GM21717 (cell line): ENCODE measurements at regions not wholly inside any gene's neighbourhood (a gene's known extent, or its start where the extent isn't known, plus 50 kb on each side); places are given as distances from the start of the nearest gene placed in this dataset.

ENCODE experiments used
- ATAC-seq: cut with Tn5 transposase; IDR thresholded peaks from one replicate; pipeline ENCODE4 v1.9.1; 2021; ENCODE audit warnings: mild to moderate bottlenecking, moderate library complexity; ENCODE audit not compliant: unreplicated experiment

DNA sequence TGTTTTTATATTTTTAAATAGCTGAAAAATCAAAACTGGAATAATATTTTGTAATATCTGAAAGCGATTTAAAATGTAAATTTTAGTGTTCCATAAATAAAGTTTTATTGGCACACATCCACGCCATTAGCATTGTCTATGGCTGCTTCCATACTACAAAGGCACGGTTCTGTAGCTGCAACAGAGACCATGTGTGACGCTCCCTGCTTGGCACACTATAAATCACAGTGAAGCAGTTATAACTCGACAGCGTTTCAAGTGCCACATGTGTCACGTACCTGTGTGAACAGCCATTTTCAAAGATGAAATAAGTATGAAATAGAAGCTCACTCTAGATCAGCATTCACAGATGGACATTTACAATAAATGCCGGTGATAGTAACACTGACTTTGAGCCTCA is 810.1 kb upstream of the WWC1 start:
- ATAC-seq, result no peak

DNA sequence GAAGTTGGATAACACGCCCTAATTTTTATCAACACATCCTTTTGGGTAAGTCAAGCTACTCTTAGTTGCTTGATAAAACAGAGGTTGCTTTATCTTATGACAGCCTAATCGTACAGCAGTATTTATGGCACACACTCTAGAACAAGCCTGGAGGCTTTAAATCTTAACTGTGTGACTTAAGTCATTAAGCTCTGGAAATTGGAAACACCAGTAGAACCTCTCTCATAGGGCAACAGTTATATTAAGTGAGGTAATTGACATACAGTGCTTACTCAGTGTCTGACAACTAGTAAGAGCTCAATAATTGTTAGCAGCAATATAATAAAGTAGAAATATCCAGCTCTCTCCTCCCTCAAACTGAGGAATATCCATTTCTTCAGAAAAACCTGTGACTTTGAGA is 808.9 kb upstream of the WWC1 start:
- no peak for ATAC-seq

DNA sequence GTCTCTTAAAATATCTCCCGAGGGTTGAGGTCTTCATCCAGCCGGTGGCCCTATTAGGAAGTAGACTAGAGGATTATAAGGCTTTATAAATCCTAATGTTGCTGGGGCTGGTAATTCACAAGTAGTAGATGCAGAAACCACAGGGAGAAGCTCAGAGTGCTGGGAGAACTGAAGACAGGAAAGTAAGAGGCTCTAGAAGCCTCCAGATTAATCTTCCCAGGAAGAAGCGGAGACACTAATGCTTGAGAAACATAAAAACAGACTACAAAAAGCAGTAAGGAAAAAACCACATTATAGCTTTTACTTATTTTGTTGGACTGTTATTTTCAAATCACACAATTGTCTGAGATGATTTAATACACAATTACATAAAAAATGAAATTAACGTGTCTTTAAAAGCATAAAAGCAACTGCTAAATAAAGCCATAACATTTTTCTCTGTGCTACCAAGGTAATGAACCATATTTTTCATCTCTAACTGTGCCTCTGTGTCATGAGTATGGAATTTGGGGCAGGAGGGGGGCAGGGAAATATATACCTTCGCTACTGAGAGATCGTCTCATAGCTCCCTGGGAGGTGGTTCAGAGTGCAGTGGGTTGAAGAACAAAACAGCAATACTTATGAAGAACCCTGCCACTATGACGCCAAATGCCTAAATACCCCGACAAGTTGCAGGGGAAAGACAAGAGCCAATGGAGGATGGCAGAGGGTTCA is 806.2 kb upstream of the WWC1 start:
- ATAC-seq, result no peak

DNA sequence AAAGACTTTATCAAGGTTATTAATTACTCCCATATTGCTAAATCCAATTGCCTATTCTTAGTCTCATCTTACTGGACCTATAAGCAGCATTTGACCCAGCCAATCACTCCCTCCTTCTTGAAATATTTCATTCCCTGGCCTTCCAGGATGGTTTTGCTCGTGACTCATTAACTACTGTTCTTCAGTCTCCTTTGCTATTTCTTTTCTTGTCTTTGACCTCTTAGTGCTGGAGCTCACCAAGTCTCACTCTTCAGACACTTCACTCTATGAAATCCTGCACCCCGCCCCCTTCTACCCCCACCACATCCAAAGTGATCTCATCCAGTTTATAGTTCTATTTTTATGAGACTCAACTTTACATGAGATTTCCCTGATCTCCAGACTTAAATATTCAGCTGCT is 803.1 kb upstream of the WWC1 start:
- ATAC-seq, result no peak

DNA sequence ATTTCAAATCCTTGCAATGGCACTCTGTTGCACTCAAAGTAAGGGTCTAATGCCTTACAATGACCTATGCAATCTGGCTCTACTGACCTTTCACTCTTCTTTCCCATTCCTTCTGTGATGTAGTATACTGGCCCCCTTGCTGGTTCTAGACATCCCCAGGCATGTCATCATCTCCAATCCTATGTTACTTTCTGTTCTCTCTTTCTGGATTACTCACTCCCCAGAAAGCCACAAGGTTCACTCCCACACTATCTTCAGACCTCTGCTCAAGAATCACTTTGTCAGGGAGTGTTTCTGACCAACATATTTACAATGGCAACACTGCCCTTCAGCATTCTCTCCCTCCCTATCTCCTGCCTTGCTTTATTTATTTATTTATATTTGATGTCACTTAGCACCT is 802.2 kb upstream of the WWC1 start:
- ATAC-seq, result peak; percentile 97

DNA sequence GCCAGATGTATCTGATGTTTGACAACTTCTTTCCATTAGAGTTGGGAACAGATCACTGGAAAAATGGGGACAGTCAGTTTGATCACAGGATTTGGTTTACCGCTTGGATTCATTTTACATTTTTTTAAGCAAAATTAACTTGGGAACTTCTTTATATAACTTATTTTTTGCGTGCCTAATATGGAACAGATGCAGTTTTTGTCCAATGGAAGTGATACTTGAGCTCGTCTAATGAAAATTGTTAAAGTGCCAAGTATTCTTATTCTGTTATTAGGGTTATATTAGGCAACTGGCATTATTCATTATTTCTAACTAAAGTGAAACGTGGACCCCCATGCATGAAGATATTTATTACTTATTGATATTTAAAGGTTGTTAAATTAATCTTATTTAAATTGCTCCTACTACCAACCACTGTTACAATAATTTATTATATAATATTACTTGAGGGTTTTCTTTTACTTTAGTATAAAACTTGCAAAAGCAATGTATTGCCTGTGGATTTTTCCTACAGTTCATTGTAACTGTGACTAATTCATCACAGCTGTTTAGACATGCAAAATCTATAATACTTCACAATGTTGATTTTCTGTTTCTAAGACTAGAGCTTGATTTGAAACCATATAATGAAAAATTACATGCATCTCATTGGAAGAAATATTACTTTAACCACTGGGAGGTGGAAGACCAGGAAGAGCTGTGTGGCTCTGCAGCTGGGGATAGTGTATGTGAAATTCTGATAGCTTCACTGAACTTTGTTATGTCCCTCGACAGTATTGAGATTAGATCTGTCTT is 787.3 kb upstream of the WWC1 start:
- ATAC-seq, result no peak

DNA sequence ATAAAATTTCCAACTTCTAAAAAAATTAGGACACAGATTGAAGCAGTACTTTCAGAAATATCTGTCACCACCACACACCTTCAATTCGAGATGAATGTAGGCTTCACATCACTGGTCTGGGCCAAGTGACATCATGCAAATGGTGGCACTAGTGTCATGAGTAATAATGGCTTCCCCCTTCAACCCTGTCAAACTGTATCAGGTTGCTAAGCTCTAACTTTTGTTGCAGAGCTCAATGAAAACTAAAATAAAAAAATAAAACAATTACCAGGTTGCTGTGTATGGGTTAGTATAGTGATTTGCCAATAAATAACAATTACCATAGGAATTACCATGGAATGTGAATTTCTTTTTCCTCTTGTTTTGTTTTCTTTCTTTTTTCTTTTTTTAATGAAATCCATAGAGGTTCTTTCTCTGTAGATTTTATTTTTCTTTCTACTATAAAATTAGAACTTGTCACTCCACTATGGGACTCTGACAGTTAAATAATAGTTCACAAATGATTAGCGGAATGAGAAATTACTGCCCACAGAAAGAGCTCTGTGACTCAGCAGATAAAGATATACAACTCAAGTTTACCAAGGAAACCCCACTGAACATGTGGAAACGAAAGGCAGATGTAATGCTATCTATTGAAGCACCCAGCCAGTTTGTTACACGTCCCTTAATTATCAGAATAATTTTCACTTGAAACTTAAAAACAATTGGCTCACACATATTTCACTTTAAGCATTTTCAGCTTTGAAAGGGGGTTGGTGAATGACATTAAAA is 783.8 kb upstream of the WWC1 start:
- no peak for ATAC-seq

DNA sequence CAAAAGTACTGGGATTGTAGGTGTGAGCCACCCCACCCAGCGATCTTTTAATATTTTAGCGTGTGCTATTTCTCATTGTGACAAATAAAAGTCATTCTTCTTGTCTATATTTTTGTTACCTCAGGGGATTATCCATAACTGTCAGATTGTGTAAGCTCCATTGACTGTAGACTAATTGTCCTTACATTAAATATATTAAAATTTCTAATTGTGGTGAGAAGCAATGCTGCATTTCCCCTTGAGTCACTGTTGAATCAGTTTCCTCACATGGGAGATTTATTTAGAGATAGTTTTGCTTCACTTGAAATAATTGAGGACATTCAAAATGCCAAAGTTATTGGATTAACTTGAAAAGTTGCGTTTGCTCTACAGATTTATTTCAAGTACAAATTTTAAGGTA is 782.4 kb upstream of the WWC1 start:
- no peak for ATAC-seq

DNA sequence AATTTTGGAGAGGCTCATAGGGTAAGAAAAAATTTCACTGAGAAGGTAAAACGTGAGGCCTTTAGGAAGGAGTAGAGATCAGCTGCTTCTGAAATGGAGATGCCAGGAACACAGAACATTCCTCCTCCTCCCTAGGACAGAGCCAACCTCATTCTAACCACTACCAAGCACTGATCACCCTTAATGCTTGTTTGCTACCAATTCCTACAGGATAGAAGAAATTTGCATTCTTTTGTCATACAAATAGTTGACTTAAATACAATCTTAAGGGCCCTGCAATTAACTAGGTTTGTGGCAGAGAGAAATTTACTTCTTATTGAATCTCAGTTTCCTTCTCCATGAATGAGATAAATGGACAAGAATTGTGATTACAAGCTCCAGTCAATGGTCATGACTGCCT is 780.2 kb upstream of the WWC1 start:
- ATAC-seq, result no peak

DNA sequence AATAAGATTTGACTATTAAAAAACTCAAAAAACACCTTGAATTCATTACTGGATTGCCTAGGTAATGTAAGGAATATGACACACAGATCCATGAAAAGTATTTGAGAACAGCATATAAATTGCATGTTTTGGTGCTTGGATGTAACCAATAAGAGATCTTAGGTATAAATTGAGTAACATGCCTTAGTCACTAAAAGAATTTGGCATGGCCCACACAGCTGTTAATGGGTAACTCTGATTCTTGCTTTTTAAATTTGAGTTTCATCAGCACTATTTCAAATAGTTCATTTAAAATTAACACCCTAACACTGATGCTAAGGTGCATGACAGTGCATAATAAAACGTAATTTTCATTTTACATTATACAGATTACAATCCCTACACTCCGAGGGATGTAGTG is 779.3 kb upstream of the WWC1 start:
- no peak for ATAC-seq

DNA sequence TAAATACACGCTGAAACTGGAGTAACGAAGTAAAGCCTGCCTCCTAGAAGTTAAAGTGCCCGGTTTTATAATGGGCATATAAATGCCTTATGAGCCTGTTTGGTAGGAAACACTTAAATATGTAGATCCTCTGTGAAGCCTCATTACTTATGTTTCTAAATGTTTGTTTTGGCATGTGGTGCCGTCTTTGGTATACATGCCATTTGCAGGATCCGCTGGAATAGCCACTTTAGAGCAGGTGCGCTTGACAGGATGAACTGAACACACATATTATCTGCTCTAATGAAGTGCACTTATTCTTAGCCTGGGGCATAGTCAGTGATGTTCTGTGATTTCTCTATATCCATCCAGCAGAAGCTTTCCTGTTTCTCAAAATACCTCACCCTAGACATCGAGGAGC is 778.1 kb upstream of the WWC1 start:
- no peak for ATAC-seq

DNA sequence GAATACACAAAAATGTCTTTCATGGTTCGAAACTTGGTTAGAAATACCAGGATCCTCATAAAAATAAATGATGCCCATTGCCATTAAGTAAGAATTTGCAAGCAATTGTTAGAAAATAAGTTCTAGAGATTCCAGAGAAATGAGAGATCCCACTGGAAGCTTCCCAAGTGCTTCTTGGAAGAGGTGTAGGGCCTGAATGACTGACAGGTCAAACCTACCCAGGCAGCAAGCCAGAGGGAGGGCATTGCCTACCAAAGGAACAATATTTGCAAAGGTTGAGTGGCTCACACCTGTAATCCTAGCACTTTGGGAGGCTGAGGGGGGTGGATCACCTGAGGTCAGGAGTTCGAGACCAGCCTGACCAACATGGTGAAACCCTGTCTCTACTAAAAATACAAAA is 777.0 kb upstream of the WWC1 start:
- ATAC-seq, result no peak

DNA sequence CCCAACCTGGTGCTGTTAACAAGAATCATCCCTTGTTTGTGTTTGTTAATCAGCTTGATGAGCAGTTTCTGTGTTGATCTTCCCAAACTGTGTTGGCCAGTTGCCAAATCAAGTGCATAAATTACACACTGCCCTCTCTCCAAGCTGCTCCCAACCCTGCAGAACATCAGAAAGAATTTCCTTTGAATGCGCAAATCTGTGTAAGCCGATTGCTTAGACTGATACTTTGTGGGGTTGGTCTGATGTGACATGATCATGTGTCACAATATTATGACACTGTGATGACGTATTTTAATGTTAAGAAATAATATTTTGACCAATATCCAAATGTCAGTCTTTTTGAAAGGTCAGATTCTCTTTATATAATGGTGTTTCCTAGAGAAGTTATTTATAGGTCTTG is 766.4 kb upstream of the WWC1 start:
- ATAC-seq, result no peak

DNA sequence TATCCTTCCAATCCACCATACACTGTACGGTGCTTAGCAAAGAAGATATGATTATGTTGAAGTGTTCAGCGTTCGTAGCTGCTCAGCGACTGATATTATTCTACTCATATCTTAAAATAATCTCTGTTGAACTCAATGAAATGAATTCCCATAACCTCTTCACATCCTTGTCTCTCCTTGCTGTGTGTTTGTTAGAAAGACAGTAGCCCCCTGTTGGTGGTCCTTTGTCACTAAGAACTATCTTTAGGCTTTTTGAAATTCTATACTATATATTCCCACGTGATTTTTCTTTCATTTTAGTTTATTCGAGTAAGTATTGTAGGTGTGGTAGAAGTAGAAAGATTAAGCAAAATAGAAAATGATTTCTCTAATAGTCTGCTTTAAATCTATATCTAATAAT is 762.8 kb upstream of the WWC1 start:
- ATAC-seq, result no peak

DNA sequence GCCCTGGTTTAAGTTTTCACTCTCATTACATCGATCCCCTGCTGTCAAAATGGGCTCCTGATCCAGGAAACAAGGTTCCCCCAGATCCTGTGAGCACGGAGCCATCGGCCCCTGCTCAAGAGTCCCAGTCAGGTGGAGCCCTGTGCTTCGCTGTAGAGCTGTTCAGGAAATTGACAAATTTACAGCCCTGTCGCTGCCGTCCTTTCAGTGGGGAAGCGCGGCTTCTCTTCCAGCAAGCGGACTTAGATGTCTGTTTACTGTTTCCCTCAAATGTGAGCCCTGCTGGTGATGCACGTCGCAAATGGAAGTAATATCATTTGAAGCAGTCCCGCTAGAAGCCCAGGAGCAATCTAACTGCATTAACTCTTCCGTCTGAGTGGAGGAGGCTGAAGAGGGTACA is 760.9 kb upstream of the WWC1 start:
- no peak for ATAC-seq

DNA sequence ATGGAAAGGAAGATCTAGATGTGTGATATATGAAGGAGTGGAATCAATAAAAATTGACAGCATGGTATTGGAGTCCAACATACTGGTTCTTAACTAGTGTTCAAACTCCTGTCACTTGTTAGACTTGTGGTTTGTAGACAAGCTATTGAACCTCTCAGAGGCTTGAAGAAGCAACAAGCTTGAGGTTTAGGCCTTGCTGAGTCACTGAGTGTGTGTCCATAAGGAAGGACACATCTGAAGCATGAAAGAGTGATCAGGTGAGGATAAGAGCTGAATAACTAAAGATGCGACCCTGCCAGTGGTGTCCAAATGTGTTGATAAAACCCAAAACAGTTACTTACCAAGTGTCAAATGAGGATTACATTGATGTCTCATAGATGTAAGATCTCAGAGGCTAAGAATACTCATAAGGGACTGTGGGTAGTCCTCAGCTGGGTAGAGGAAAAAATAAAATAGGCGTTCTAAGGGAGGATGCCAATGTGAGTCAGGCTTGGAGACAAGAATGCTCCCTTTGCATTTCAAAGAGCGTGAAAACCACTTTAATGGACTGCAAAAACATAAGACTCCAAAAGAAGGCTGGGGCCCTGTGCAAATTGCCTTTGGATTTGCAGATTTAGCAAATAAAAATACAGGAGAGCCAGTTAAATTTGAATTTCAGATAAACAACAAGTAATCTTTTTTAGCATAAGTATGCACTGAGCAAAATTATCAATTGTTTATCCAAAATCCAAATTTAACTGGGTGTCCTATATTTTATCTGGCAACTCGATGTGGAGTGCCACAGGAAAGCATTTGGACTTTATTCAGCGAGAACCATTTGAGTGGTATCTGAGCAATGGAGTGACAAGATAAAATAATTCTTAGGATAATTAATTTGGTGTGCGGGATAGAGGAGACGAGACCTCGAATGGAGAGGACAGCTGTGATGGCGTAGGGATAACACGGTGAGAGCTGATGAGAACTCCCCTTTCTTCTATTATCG is 757.3 kb upstream of the WWC1 start:
- no peak for ATAC-seq

DNA sequence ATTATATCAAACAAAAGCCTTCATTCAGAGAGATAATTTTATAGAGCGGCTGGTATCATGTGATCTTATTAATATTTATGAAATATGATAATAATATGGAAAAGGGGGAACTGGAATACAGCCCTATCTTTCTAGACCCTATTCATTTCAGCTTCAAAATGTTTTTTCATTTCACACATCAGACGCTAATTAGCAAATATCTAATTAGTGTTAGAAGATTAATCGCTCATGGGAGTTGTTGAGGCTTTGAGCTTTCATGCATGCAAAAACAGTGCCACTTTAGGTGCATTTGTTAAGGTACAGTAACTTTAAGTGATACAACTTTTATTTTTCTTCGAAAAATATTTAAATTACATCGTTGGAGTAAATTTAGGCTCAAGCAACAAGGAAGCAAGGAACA is 751.7 kb upstream of the WWC1 start:
- ATAC-seq, result no peak

DNA sequence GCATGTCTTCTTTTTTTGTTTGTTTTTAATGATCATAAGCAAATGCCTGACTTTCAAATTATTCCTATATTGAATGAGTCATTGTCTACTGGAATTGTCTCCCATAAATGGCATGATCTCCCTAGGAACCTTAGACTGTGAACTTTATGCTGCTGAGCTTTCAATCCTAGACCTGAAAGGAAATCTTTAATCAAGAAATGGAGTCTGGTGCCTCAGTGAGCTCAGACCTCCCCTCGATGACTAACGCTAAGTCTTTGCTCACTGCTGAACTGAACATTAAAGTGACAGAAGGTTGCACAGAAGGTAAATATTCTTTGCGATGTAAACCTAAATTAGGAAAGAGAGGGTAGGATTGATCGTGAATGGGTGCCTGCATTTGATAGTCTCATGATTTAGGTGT is 745.2 kb upstream of the WWC1 start:
- ATAC-seq, result no peak

DNA sequence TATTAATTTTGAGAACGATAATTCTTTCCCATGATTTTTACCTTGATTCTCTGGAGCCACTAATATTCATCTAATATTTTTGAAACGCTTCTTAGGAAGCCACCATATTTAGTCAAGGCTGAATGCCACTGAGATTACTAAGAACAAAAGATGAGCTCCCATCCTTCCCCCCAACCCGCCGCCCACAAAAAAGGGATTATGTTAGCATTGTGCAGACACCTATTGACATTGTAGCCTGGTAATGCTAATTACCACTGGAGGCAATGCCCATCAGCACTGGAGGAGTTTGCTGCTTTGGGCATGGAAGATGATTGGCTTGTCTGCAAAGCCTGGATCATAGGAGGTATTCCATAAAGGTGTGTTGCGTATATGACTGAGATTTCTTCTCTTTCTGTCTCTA is 739.1 kb upstream of the WWC1 start:
- no peak for ATAC-seq

DNA sequence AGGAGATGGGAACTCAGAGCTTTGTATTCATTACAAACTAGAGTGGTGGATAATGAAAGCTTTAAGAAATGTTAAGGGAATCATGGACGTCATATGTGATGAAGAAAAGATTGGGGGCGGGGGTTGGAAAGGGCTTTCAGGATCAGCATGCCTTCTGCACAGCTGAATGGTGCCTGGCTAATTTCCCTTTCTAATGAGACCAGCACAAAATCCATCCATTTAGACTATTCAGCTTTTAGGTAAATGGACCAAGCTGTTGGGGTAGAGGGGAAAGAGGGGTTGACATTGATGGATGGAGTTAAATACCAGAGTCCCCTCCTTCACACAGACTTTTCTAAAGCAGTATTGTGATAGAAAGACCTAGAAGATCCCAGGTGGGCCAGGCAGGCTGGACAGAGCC is 737.9 kb upstream of the WWC1 start:
- no peak for ATAC-seq
